Uterus (tissue), 2 donors: ENCODE measurements at regions not wholly inside any gene's neighbourhood (a gene's known extent, or its start where the extent isn't known, plus 50 kb on each side); places are given as distances from the start of the nearest gene placed in this dataset.

Experiments used
- CTCF ChIP-seq, 4 experiments: fragments of 200-600 bp in 2 of 4; fragments of 450-650 bp in 2 of 4; sonication (generic) in 2 of 4; IDR thresholded peaks; one replicate each; pipeline ENCODE4 v1.5.1; 2016 to 2019; ENCODE audit warnings: antibody characterized with exemption in 4 of 4, mild to moderate bottlenecking in 2 of 4, moderate library complexity in 1 of 4
- POLR2A ChIP-seq, 2 donors: fragments of 450-650 bp; IDR thresholded peaks; one replicate each; pipeline ENCODE4 v1.6.1; 2016; ENCODE audit warnings: antibody characterized with exemption in 2 of 2, mild to moderate bottlenecking in 1 of 2, moderate library complexity in 1 of 2

- TF ChIP-seq CTCF (IDR thresholded peaks at IDR 0.05) (no peak), POLR2A (IDR thresholded peaks at IDR 0.05) (no peak)
Observed at GRCh38 chr11:86724137-86724536, 51.7 kb upstream of the ME3 start.
